AG04450 (cell line): ENCODE measurements at regions not wholly inside any gene's neighbourhood (a gene's known extent, or its start where the extent isn't known, plus 50 kb on each side); places are given as distances from the start of the nearest gene placed in this dataset.
"Not testable (repeated sequence)": the region's sequence is repeated elsewhere in the genome, so short reads cannot be mapped to it uniquely, and the experiment has no call there.

Source experiments
- CTCF ChIA-PET: fragments of 300-600, 350-600 bp; formaldehyde crosslinking; extraction: SDS; loops from one replicate; lab custom pipeline; 2022; ENCODE audit warnings: antibody characterized with exemption, inconsistent platforms; lab: Charles Lee
- POLR2A ChIA-PET: fragments of 350-600 bp; formaldehyde crosslinking; extraction: SDS; loops from one replicate; lab custom pipeline; 2021; ENCODE audit warnings: antibody characterized with exemption, inconsistent platforms; lab: Yijun Ruan, JAX
- DNase-seq: peaks from one replicate; pipeline ENCODE4 v3.0.0-alpha.2; 2011; ENCODE audit warnings: low read depth, low spot score
- H3K27ac ChIP-seq: one replicate; pipeline ENCODE4 v1.5.1; 2012; ENCODE audit warnings: low read depth, low read length, control low read depth
- H3K27me3 ChIP-seq: one replicate; pipeline ENCODE4 v1.6.0; 2012; ENCODE audit warnings: low read length; ENCODE audit not compliant: control insufficient read depth, insufficient read depth
- H3K4me3 ChIP-seq: 2 replicates; pipeline ENCODE4 v1.5.1; 2011; ENCODE audit warnings: mild to moderate bottlenecking, low read depth, low read length, control low read depth
- H3K9me3 ChIP-seq: 2 replicates; pipeline ENCODE4 v1.5.1; 2012; ENCODE audit warnings: low read length; ENCODE audit not compliant: control insufficient read depth, insufficient read depth
- CTCF ChIP-seq: IDR thresholded peaks from 2 replicates; pipeline ENCODE4 v1.5.1; 2011; ENCODE audit warnings: low read depth, low read length, control low read depth, inconsistent platforms

GRCh38 chr6:70360921-70361320 is 52.4 kb upstream of the FAM135A start:
- CTCF ChIA-PET, result interaction anchor here (0.6 kb wide), 1 partner anchor 8 kb away, joined by 3 read pairs; no protein-coding TSS in a partner anchor
- H3K27ac ChIP-seq, DNase-seq, H3K9me3 ChIP-seq, POLR2A ChIA-PET, H3K4me3 ChIP-seq: not testable (repeated sequence)
- H3K27me3 ChIP-seq, result peaks cover 11% of the 10 kb centered on the region

GRCh38 chr6:70353448-70353847 is 50.6 kb upstream of the COL9A1 start:
- H3K9me3 ChIP-seq, result no peaks in the 10 kb centered on the region
- no peak for TF ChIP-seq CTCF
- H3K27me3 ChIP-seq, result peaks cover 2% of the 10 kb centered on the region
- H3K4me3 ChIP-seq, result no peak overlapping the region
- CTCF ChIA-PET, result no interaction called here
- POLR2A ChIA-PET, result no interaction called here
- DNase-seq, result no peak
- H3K27ac ChIP-seq, result no peak overlapping the region
